CD4-positive, alpha-beta T cell treated with Interleukin-6 at 100 ng/mL for 8 hours (primary cell): ENCODE measurements at regions not wholly inside any gene's neighbourhood (a gene's known extent, or its start where the extent isn't known, plus 50 kb on each side); places are given as distances from the start of the nearest gene placed in this dataset.
"Not testable (repeated sequence)": the region's sequence is repeated elsewhere in the genome, so short reads cannot be mapped to it uniquely, and the experiment has no call there.

Experiments used
- DNase-seq: peaks from one replicate; pipeline ENCODE4 v3.0.0-alpha.2; 2020; ENCODE audit warnings: mixed read lengths, low spot score

DNA sequence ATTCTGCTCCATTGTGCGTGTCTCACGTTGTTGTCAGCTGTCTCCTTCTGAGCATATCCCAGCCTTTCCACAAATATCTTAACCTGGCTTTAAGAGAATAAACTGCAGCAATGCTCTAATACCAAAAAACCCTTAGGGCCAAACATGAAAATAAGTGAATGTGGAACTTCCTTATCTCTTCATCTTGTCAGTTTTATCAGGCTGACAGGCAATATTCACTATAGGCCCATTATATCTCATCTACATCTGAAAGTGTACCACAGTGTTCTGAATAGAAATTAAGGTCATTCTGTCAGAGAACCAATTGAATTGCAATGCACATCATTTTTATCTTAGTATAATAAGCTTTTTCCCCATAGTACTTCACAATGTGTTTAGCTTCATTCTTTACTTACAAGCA is 933.1 kb upstream of the FBXO33 start:
- no peak for DNase-seq

DNA sequence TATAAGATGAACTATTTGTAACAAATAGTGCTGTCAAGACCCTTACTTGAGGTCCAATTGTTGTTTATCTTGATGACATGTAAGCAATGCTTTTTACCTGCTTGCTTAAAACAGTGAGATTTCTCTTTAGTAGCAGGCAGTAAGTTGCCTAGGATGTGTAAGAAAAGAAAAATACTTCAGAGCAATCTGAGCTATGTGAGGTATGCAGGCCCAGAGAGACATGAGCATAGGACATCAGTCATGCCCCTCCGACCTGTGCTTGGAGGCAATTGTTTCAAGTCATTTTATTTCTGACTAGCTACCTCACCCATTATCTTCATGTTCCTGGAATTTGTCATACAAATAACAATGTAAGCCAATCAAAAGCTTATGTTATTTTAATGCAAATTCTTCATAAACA is 930.6 kb upstream of the FBXO33 start:
- no peak for DNase-seq

DNA sequence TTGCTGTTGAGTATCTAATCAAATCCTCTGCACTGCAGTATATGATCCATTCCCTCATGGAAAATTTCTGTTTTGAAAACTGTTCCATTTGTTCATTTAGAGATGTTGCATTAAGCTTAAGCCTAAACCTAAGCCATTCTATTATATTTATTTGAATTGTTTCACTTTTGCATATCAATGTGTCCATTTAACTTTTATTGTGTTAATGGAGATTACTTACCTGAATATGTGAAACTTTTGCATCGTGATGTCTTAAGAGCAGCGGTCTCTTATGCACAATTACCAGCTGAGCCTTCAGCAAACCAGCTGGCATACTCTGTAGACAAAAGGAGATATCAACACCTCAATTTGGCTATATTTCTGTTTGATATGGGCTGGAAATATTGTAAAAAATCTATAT is 922.5 kb upstream of the FBXO33 start:
- no peak for DNase-seq

DNA sequence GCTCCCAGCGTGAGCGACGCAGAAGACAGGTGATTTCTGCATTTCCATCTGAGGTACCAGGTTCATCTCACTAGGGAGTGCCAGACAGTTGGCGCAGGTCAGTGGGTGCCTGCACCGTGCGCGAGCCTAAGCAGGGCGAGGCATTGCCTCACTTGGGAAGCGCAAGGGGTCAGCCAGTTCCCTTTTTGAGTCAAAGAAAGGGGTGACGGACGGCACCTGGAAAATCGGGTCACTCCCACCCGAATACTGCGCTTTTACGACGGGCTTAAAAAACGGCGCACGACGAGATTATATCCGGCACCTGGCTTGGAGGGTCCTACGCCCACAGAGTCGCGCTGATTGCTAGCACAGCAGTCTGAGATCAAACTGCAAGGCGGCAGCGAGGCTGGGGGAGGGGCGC is 915.9 kb upstream of the FBXO33 start:
- DNase-seq: not testable (repeated sequence)

DNA sequence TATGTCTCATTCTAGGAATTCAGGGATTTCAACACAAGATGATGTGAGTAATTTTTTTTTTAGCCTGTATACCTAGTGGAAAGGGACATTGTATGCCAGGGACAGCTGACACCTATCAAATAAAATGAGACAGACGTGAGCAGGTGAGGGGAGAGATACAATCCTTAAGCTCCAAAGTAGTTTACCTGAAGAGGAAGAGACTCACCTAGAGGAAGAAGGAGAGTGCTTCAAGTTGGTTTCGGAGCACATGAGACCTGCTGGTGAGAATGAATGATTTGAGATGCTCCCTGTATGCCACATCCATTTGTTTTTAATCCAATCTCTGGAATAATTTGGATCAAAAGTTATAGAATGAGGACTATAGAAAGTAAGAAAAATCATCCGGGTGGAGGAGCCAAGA is 915.4 kb upstream of the FBXO33 start:
- no peak for DNase-seq

DNA sequence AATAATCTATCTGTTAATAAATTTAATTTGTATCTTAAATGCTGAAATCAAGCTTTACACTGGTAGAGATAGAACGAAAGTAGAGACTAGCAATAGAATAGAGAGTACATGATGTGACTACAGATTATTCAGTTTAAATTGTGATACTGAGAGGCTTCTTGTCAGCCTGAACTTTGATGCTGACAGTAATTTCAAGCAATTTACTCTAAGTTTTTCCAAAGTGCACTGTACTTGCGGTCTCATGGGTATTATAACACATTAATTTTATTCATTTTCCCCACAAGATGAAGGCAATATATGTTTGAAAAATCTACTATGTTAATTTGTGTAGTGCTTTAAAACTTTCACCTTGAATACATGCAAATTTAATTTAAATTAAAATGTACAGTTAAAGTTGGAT is 914.0 kb upstream of the FBXO33 start:
- DNase-seq: no peak

DNA sequence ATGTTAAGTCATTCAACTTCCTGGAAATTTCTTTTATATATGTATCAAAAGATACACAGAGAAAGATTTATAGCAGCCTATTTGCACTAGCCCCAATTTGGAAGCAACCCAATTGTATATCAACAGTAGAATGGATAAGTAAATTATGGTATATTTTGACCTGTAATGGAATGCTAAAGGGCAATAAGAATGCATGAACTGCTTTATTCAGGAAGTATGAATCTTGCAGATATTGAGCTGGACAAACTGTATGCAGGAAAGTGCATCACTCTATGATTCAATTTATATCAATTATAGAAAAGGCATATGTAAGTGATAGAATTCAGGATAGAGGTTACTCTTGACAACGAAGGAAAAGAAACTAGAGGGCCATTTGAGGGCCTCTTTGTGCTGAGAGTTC is 913.1 kb upstream of the FBXO33 start:
- DNase-seq: no peak

DNA sequence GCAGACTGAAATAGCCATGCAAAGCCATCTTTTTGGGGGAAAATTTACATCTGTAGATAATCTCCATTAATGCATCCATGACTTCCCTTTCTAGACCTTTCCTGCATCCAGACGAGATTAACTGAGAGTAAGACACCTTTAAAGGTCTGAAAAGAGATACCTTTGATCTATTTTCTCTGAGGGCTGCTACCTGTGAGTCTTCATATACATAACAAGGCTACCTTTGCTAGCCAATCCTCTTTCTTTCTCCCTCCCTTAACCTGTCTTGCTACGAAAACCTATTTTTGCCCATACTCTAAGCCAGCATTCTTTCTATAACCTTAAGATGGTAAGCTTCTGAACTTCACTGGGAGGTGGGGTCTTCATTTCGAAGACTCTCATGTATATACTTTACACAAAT is 908.5 kb upstream of the FBXO33 start:
- no peak for DNase-seq

DNA sequence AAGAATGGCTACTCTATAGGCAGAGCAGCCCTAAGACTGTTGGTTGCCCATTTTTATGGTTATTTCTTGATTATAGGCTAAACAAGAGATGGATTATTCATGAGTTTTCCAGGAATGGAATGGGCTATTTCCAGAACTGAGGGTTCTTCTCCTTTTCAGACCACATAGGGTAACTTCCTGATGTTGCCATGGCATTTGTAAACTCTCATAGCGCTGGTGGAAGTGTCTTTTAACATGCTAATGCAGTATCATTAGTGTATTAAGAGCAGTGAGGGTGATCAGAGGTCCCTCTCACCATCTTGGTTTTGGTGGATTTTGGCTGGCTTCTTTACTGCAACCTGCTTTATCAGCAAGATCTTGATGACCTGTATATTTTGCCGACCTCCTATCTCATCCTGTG is 904.6 kb upstream of the FBXO33 start:
- no peak for DNase-seq

DNA sequence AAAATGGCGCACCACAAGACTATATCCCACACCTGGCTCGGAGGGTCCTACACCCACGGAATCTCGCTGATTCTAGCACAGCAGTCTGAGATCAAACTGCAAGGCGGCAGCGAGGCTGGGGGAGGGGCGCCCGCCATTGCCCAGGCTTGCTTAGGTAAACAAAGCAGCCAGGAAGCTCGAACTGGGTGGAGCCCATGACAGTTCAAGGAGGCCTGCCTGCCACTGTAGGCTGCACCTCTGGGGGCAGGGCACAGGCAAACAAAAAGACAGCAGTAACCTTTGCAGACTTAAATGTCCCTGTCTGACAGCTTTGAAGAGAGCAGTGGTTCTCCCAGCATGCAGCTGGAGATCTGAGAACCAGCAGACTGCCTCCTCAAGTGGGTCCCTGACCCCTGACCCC is 894.3 kb upstream of the FBXO33 start:
- DNase-seq: not testable (repeated sequence)

DNA sequence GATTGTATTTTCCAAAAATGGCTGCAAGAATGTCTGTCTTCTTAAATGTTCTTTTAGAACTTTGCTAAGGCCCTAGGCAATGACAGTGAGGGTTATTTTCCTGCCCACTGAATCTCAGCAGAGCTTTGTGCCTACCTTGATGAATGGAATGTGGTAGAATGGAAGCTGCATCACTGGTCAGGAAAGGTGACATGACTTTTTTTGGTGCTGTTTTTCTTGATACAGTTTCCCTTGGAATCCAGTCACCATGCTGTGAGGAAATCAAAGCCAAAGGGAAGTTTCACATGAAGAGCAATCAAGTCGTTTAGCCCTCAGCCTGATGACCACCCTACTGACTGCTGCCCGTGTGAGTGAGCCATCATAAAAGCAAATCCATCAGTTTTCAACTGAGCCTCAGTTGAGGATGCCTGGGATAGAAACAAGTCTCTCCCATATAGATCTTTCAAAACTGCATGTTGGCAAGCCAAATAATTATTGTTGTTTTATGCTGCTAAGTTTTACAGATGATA is 886.0 kb upstream of the FBXO33 start:
- DNase-seq: no peak

DNA sequence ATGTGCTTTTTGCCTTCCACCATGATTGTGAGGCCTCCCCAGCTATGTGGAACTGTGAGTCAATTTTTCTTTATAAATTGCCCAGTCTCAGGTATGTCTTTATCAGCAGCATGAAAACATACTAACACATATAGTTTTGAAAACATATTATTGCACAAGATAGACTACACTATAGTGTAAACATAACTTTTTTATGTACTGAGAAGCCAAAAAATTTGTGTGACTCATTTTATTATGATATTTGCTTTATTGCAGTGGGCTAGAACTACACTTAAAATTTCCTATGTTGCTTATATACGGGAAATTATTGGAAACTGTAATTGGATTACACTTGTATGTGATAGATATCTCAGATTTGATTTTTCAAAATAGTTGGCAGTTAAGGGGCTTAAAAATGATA is 885.5 kb upstream of the FBXO33 start:
- DNase-seq: no peak

DNA sequence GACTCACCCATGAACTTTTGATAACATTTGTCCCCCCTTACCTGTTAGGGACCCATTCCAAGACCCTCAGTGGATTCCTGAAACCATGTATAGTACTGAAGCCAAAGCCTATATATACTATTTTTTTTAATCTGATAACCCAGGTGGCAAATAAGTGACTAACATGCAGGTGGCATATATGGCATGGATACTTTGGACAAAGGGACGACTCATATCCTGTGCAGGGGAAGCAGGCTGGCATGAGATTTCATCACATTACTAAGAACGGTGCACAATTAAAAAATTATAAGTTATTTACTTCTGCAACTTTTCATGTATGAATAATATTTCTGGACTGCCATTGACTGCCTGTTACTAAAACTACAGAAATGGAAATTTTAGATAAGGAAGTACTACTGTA is 880.1 kb upstream of the FBXO33 start:
- DNase-seq: no peak

DNA sequence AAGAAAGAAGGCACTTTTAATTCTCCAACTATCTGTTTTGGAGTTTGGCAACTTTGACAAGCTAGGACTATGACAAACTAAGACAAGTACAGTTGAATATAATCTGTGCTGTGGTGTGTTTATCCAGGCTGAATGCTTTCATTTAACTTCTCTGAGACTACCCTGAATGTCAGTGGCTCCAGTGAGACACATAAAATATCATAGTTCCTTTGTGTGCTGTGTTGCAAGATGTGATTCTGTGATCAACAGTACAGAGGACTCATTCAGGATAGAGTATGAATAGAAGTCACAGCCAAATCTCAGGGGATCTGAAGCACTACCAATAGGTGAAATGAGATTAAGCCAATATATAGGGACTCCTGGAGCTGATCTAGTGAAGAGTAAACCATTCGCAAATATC is 876.9 kb upstream of the FBXO33 start:
- DNase-seq: no peak

DNA sequence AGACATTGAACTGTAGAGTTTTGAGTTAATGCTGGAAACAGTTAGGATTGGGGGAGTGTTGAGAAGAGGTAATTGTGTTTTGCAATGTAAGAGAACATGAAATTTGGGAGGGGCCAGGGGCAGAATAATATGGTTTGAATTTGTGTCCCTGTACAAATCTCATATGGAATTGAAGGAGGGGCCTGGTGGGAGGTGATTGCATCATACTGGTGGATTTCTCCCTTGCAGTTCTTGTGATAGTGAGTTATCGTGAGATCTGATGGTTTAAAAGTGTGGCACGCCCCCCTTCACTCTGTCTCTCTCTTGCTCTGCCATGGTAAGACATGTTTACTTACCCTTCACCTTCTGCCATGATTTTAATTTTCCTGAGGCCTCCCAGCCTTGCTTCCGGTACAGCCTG is 876.0 kb upstream of the FBXO33 start:
- no peak for DNase-seq

DNA sequence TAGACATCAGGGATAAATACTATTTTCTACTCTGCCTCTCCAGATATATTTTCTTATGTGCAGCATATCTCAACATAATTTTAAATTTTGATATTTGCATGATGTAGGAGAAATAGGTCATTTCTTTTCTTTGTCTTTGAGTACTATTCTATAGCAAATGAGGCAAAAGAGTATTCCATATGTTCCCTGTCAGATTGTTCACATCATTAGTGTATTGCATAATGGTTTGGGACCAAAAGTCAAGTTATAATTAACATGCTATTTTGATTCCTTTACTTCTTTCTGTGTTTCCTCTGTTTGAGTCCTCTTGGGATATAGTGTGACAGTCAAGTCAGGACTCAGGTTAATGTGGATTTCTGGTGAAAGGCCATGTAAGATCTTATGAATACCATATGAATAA is 864.6 kb upstream of the FBXO33 start:
- no peak for DNase-seq

DNA sequence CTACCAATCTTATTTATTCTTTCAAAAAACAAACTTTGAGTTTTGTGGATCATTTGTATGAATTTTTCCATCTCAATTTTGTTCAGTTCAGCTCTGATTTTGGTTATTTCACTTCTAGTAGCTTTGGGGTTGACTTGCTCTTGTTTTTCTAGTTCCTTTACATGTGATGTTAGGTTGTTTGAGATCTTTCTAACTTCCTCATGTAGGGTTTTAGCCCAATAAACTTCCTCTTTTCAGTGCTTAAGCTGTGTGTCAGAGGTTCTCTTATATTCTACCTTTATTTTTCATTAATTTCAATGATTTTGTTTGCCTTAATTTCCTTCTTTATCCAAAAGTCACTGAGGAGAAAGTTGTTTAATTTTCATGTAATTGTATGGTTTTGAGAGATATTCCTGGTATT is 860.4 kb upstream of the FBXO33 start:
- no peak for DNase-seq

DNA sequence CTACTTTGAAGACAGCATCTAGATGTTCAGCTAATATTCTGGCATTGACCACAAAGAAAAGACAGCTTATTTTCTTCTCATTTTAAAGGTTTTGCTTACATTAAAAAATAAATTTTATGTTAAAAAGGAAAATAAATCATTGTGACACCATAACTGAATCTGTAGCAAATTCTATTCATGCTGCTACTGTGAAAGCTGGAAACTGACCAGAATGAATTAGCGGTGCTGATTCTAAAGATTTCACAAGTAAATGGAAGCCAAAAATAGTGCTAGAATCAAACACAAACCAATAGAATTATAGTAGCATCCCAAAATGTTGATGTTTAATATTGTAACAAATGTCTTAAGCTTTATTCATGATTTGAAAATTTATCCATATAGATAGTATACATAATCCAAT is 850.0 kb upstream of the FBXO33 start:
- DNase-seq: no peak

DNA sequence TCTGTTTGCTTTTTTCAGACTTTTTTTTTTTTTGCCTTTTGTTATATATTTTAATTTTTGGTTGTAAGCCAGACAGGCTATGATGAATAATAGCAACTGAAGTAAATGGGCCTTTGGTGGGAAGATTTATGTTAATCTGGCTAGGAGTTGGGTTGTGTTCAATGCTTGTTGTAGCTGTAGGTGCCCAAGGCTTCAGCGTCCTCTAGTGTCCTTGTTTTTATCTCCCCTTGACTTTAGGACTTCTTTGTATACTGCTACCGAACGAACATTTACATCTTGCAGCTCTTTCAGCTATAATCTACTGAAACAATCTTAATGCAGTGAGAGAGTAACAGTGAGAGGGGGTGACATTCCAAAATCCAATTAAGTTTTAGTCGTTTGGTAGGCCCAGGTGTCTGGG is 848.4 kb upstream of the FBXO33 start:
- DNase-seq: no peak

DNA sequence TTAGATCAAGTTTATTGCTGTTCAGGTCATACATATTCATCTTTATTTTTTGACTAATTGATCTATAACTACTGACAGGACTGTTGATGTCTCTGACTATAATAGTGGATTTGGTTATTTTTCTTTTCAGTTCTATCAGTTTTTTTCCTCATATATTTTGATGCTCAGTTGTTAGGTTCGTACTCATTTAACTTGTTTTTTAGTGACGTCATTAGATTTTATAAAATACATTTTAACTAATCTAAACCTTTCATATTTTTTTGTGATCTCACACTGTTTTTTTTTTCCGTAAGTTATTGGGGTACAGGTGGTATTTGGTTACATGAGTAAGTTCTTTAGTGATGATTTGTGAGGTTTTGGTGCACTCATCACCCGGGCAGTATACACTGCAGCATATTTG is 841.2 kb upstream of the FBXO33 start:
- no peak for DNase-seq

DNA sequence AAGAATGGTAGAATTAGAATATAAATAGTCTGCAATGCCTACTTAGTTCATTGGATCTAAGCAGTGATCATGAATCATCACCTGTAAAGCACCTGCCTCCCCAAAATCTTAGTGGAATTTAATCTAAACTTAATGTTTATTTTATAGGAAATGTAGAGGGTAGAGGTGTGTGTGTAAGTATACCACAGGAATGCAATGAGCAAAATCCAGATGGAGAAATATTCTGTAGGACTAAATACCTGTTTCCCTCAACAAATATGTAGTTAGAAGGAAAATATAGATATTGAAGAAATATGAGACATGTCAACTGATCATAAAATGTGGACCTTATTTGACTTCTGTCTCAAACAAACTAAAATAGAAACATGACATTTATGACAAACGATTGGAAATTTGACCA is 839.2 kb upstream of the FBXO33 start:
- no peak for DNase-seq

DNA sequence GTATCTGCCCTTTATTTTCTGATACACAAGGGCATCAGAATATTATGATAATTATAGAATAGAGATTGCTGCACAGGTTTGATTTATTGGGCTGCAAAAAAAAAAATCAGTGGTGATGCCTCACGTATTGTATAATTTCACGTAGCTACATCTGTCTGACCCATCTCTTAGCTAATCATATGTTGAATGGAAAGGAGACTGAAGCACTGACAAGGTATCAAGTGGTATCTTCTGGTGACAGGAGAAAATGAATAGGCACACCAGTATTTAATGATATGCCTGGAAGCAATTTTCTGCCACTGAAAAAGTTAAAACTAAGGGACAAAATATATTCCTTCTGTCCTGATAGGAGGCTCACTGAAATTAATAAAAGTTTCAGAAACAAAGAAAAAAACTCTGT is 837.2 kb upstream of the FBXO33 start:
- DNase-seq: no peak

DNA sequence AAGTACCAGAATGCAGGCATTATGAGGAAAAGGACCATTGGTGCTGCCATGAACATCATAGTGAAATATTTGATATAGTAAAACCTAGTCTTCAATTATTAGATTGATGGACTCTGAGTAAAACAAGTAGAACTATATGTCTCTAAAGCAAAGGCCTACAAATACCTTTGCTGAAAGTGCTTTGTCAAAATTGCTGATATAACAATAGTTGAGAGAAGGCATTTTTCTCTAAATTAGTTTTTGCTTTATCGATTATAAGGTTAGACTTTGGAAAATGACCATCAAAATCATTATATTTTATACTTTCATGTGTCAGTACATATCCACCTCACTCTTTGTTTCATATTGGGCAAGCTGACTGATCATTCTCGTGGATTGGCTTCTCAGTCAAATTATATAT is 836.0 kb upstream of the FBXO33 start:
- no peak for DNase-seq

DNA sequence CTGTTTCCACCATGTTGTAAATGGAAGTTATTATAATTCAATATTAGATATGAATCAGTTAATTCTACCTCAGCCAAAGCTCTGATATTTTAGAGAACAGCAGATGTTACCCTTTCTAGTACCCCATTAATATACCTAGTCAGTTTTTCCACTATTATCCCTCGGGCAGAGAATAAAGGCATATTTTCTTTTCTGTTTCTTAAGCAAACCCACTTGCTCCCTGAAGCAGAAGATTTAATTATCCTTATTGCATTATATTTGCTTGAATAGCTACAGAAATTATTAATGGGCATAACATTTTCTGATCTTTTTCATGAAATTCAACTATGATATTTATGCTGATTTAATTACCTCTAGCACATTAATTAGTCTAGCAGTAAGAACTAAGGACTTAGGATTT is 832.9 kb upstream of the FBXO33 start:
- DNase-seq: no peak

DNA sequence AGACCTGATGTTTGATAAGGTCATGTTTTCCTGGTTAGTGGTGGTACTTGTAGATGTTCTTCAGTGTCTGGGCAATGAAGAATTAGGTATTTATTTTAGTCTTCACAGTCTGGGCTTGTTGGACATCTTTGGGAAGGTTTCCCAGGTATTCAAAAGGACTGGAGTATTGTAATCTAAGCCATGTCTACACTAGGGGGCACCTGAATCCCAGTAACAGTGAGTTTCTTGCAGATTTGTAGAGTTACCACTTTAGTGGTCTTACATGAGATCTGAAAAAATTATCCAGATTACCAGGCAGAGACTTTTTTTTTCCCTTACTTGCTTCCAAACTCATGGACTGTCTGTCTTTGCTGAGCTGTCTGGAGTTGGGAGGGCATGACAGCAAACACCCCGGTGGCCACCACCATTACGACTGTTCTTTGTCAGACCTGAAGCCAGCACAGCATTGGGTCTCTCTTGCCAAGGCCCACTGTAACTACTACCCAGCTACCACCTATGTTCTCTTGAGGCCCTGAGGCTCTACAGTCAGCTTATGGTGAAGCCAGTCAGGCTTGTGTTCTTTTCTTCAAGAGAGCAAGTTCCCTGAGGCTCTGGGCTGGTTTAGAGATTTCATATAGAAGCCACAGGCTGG is 820.7 kb upstream of the FBXO33 start:
- DNase-seq: no peak
